H1 (cell line): ENCODE measurements at regions not wholly inside any gene's neighbourhood (a gene's known extent, or its start where the extent isn't known, plus 50 kb on each side); places are given as distances from the start of the nearest gene placed in this dataset.

Experiments
- SIX5 ChIP-seq: IDR thresholded peaks from 2 replicates; pipeline ENCODE4 v1.6.1; 2011; ENCODE audit warnings: mild to moderate bottlenecking, low read depth, low read length
- SRF ChIP-seq: IDR thresholded peaks from 2 replicates; pipeline ENCODE4 v1.6.1; 2011; ENCODE audit warnings: mild to moderate bottlenecking, low read depth, low read length, moderate library complexity
- TF ChIP-seq, protein P1 (sequence below): IDR thresholded peaks from 2 replicates; pipeline ENCODE4 v1.6.1; 2012; ENCODE audit warnings: inconsistent platforms

- TF ChIP-seq, protein P1, sequence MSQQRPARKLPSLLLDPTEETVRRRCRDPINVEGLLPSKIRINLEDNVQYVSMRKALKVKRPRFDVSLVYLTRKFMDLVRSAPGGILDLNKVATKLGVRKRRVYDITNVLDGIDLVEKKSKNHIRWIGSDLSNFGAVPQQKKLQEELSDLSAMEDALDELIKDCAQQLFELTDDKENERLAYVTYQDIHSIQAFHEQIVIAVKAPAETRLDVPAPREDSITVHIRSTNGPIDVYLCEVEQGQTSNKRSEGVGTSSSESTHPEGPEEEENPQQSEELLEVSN: no peak
- TF ChIP-seq SIX5 (no peak), SRF (no peak)
These were observed 58.1 kb downstream of the TUBA3C start (continued) for GRCh38 chr13:19123502-19123901.
